ENCODE measurements at regions not wholly inside any gene's neighbourhood (a gene's known extent, or its start where the extent isn't known, plus 50 kb on each side); places are given as distances from the start of the nearest gene placed in this dataset.

GRCh38 chr11:121898903-121899302, 217.1 kb downstream of the BLID start:
- no peak for DNase-seq

- DNase-seq = no peak
These were observed 220.1 kb downstream of the BLID start for GRCh38 chr11:121895919-121896318.

GRCh38 chr11:121894581-121894980, 221.4 kb downstream of the BLID start:
- no peak for DNase-seq

- no peak for DNase-seq
These were observed 223.2 kb downstream of the BLID start for GRCh38 chr11:121892863-121893262.

- no peak for DNase-seq
These were observed 223.8 kb downstream of the BLID start for GRCh38 chr11:121892131-121892681.

GRCh38 chr11:121890946-121891515, 225.0 kb downstream of the BLID start:
- DNase-seq = no peak

- DNase-seq = no peak
These were observed 225.6 kb downstream of the BLID start for GRCh38 chr11:121890377-121890776.

GRCh38 chr11:121889931-121890330, 226.1 kb downstream of the BLID start:
- DNase-seq = no peak

GRCh38 chr11:121889186-121889585, 226.8 kb downstream of the BLID start:
- no peak for DNase-seq

GRCh38 chr11:121887976-121888557, 227.9 kb downstream of the BLID start:
- DNase-seq = no peak

- no peak for DNase-seq
These were observed 228.4 kb downstream of the BLID start for GRCh38 chr11:121887569-121887968.

GRCh38 chr11:121886996-121887395, 229.0 kb downstream of the BLID start:
- no peak for DNase-seq

GRCh38 chr11:121886005-121886734, 229.8 kb downstream of the BLID start:
- DNase-seq = no peak

- DNase-seq = no peak
These were observed 231.4 kb downstream of the BLID start for GRCh38 chr11:121884626-121885025.

GRCh38 chr11:121881806-121882205, 234.2 kb downstream of the BLID start:
- DNase-seq = no peak

GRCh38 chr11:121877152-121877551, 238.9 kb downstream of the BLID start:
- DNase-seq = no peak

- no peak for DNase-seq
These were observed 242.2 kb downstream of the BLID start for GRCh38 chr11:121873766-121874165.

GRCh38 chr11:121872356-121872755, 243.7 kb downstream of the BLID start:
- DNase-seq = no peak

- DNase-seq = no peak
These were observed 245.6 kb downstream of the BLID start for GRCh38 chr11:121870206-121871045.

GRCh38 chr11:121869478-121869877, 246.5 kb downstream of the BLID start:
- DNase-seq = no peak

- DNase-seq = no peak
These were observed 249.3 kb downstream of the BLID start for GRCh38 chr11:121866754-121867153.

GRCh38 chr11:121864660-121865059, 251.4 kb downstream of the BLID start:
- no peak for DNase-seq

- DNase-seq = no peak
These were observed 252.9 kb downstream of the BLID start for GRCh38 chr11:121863126-121863525.

Measured in hematopoietic multipotent progenitor cell treated with erythropoietin and hydrocortisone succinate and interleukin-3 and kit ligand, for 6 days (in vitro differentiated cells).